Breast epithelium (tissue), 3 donors: ENCODE measurements at regions not wholly inside any gene's neighbourhood (a gene's known extent, or its start where the extent isn't known, plus 50 kb on each side); places are given as distances from the start of the nearest gene placed in this dataset.

ENCODE experiments used
- POLR2A ChIP-seq: fragments of 450-650 bp; IDR thresholded peaks from one replicate; pipeline ENCODE4 v1.6.1; 2016; ENCODE audit warnings: antibody characterized with exemption, mild to moderate bottlenecking, moderate library complexity
- TF ChIP-seq, protein P1 (sequence below), 3 donors: fragments of 450-650 bp; IDR thresholded peaks; one replicate each; pipeline ENCODE4 v1.5.1; 2016 to 2017; ENCODE audit warnings: antibody characterized with exemption in 3 of 3, mild to moderate bottlenecking in 3 of 3, moderate library complexity in 3 of 3

DNA sequence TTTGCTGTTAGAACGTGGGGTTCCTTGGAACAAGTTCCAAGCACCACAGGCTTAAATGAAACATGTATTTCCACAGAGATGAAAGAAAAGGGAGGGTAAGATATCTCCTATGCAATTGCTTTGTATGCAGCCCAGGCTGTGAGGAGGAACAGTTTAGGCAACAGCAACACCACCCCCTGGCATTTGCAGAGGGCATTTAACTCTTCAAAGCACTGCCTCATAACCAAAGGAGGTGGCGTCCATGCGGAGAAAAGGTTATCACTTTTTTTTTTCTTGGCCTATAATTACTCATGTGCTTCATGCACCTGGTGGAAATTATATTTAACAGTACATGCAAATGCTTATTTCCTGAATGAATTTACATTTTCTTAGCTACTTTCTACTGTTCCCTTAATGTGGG is 286.0 kb downstream of the LPIN1 start:
- TF ChIP-seq POLR2A = no peak
- TF ChIP-seq, protein P1, sequence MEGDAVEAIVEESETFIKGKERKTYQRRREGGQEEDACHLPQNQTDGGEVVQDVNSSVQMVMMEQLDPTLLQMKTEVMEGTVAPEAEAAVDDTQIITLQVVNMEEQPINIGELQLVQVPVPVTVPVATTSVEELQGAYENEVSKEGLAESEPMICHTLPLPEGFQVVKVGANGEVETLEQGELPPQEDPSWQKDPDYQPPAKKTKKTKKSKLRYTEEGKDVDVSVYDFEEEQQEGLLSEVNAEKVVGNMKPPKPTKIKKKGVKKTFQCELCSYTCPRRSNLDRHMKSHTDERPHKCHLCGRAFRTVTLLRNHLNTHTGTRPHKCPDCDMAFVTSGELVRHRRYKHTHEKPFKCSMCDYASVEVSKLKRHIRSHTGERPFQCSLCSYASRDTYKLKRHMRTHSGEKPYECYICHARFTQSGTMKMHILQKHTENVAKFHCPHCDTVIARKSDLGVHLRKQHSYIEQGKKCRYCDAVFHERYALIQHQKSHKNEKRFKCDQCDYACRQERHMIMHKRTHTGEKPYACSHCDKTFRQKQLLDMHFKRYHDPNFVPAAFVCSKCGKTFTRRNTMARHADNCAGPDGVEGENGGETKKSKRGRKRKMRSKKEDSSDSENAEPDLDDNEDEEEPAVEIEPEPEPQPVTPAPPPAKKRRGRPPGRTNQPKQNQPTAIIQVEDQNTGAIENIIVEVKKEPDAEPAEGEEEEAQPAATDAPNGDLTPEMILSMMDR (IDR thresholded peaks at IDR 0.05) = no peak
